Esophagus squamous epithelium (tissue), 4 donors: ENCODE measurements at regions not wholly inside any gene's neighbourhood (a gene's known extent, or its start where the extent isn't known, plus 50 kb on each side); places are given as distances from the start of the nearest gene placed in this dataset.

ENCODE experiments used
- CTCF ChIP-seq, 6 experiments: fragments of 450-650 bp in 4 of 6; fragments of 200-600 bp in 2 of 6; sonication (generic) in 2 of 6; IDR thresholded peaks; one replicate each; pipeline ENCODE4 v1.5.1; 2016 to 2019; ENCODE audit warnings: antibody characterized with exemption in 6 of 6, mild to moderate bottlenecking in 4 of 6, moderate library complexity in 4 of 6
- POLR2A ChIP-seq, 4 donors: fragments of 450-650 bp; IDR thresholded peaks; one replicate each; pipeline ENCODE4 v1.6.1; 2017; ENCODE audit warnings: antibody characterized with exemption in 4 of 4, mild to moderate bottlenecking in 4 of 4, moderate library complexity in 3 of 4

GRCh38 chr2:129055824-129056223 is 737.2 kb upstream of the HS6ST1 start:
- no peak for TF ChIP-seq CTCF (IDR thresholded peaks at IDR 0.05)
- no peak for TF ChIP-seq POLR2A (IDR thresholded peaks at IDR 0.05)
